CD14-positive monocyte (primary cell): ENCODE measurements at regions not wholly inside any gene's neighbourhood (a gene's known extent, or its start where the extent isn't known, plus 50 kb on each side); places are given as distances from the start of the nearest gene placed in this dataset.
"Not testable (repeated sequence)": the region's sequence is repeated elsewhere in the genome, so short reads cannot be mapped to it uniquely, and the experiment has no call there.

ENCODE experiments used
- DNase-seq, 3 donors: peaks; one replicate each; pipeline ENCODE4 v3.0.0-alpha.2; 2011 to 2022
- H2AFZ ChIP-seq: 2 replicates; pipeline ENCODE4 v1.6.0; 2012; ENCODE audit warnings: mild to moderate bottlenecking, low read depth, low read length, inconsistent platforms; ENCODE audit not compliant: insufficient read depth, poor library complexity, severe bottlenecking
- H3K27ac ChIP-seq, 2 donors: 1 replicate in 1 of 2; 2 replicates in 1 of 2; pipeline ENCODE4 v1.5.1; 2012 to 2013; ENCODE audit warnings: low read length in 2 of 2, control low read depth in 1 of 2, inconsistent platforms in 1 of 2, low read depth in 1 of 2, mild to moderate bottlenecking in 1 of 2
- H3K27me3 ChIP-seq, 2 donors: one replicate each; pipeline versions ENCODE4 v1.6.0 to v1.6.1; 2011 to 2013; ENCODE audit warnings: low read length in 2 of 2; ENCODE audit not compliant: control insufficient read depth in 2 of 2, insufficient read depth in 2 of 2
- H3K36me3 ChIP-seq, 2 donors: replicated peaks in 1 of 2; 1 replicate in 1 of 2; 2 replicates in 1 of 2; pipeline versions ENCODE4 v1.5.1 to v1.6.1; 2012 to 2013; ENCODE audit warnings: low read length in 2 of 2, control low read depth in 1 of 2, inconsistent platforms in 1 of 2, mild to moderate bottlenecking in 1 of 2; ENCODE audit not compliant: insufficient read depth in 2 of 2, control insufficient read depth in 1 of 2
- H3K4me1 ChIP-seq, 2 donors: 1 replicate in 1 of 2; 2 replicates in 1 of 2; pipeline versions ENCODE4 v1.5.1 to v1.6.1; 2012 to 2013; ENCODE audit warnings: low read length in 2 of 2, control low read depth in 1 of 2, inconsistent platforms in 1 of 2, mild to moderate bottlenecking in 1 of 2, moderate library complexity in 1 of 2; ENCODE audit not compliant: insufficient read depth in 2 of 2, control insufficient read depth in 1 of 2
- H3K4me2 ChIP-seq: replicated peaks from 2 replicates; pipeline ENCODE3; 2012; ENCODE audit warnings: low read length, moderate library complexity, mild to moderate bottlenecking; ENCODE audit not compliant: poor library complexity, severe bottlenecking; ENCODE audit errors: extremely low read depth
- H3K4me3 ChIP-seq, 3 experiments: fragments of 200-600 bp in 1 of 3; sonication (generic) in 1 of 3; replicated peaks in 1 of 3; 1 replicate in 2 of 3; 2 replicates in 1 of 3; pipeline ENCODE4 v1.5.1; 2011 to 2013; ENCODE audit warnings: low read length in 3 of 3, mild to moderate bottlenecking in 3 of 3, control low read depth in 2 of 3, low read depth in 2 of 3, inconsistent platforms in 1 of 3, moderate library complexity in 1 of 3
- H3K79me2 ChIP-seq: 2 replicates; pipeline ENCODE4 v1.6.0; 2012; ENCODE audit warnings: mild to moderate bottlenecking, control low read depth, inconsistent platforms, low read length, moderate library complexity; ENCODE audit not compliant: insufficient read depth
- H3K9ac ChIP-seq: 2 replicates; pipeline ENCODE4 v1.6.0; 2017; ENCODE audit warnings: low read length, mild to moderate bottlenecking; ENCODE audit not compliant: insufficient read depth, poor library complexity, severe bottlenecking
- H3K9me3 ChIP-seq, 2 donors: replicated peaks in 1 of 2; 1 replicate in 1 of 2; 2 replicates in 1 of 2; pipeline versions ENCODE4 v1.5.1 to v1.6.1; 2012 to 2013; ENCODE audit warnings: low read length in 2 of 2, control low read depth in 1 of 2; ENCODE audit not compliant: control insufficient read depth in 1 of 2, insufficient read depth in 1 of 2
- H4K20me1 ChIP-seq: 2 replicates; pipeline ENCODE4 v1.6.0; 2012; ENCODE audit warnings: mild to moderate bottlenecking, low read length, control low read depth, moderate library complexity; ENCODE audit not compliant: insufficient read depth
- H3K27ac Mint-ChIP-seq, 7 donors: one replicate each; pipeline ENCODE4 v1.8.0; 2020; ENCODE audit warnings: mild to moderate bottlenecking in 7 of 7, mixed read lengths in 7 of 7, moderate library complexity in 6 of 7, inconsistent platforms in 2 of 7
- H3K27me3 Mint-ChIP-seq, 3 donors: one replicate each; pipeline ENCODE4 v1.8.0; 2021 to 2022; ENCODE audit warnings: low read depth in 3 of 3, mild to moderate bottlenecking in 3 of 3, mixed read lengths in 3 of 3, moderate library complexity in 3 of 3, inconsistent platforms in 1 of 3
- H3K36me3 Mint-ChIP-seq, 2 donors: one replicate each; pipeline ENCODE4 v1.8.0; 2020; ENCODE audit warnings: mixed read lengths in 2 of 2, inconsistent platforms in 1 of 2, mild to moderate bottlenecking in 1 of 2
- H3K4me1 Mint-ChIP-seq: one replicate; pipeline ENCODE4 v1.8.0; 2020; ENCODE audit warnings: mild to moderate bottlenecking, mixed read lengths
- H3K4me3 Mint-ChIP-seq, 2 donors: one replicate each; pipeline ENCODE4 v1.8.0; 2020; ENCODE audit warnings: mild to moderate bottlenecking in 2 of 2, mixed read lengths in 2 of 2, moderate library complexity in 1 of 2
- H3K9me3 Mint-ChIP-seq, 7 donors: one replicate each; pipeline ENCODE4 v1.8.0; 2020 to 2022; ENCODE audit warnings: mixed read lengths in 7 of 7, mild to moderate bottlenecking in 6 of 7, moderate library complexity in 6 of 7, inconsistent platforms in 2 of 7
- CTCF ChIP-seq: fragments of 200-600 bp; IDR thresholded peaks from one replicate; pipeline ENCODE4 v1.8.0; 2022; ENCODE audit warnings: antibody characterized with exemption, mild to moderate bottlenecking
- WGBS: methylation state at CpG from one replicate; pipeline ENCODE4 v1.1.5; 2013; ENCODE audit warnings: missing lambda C conversion rate; ENCODE audit not compliant: insufficient coverage; 5-methylcytosine and 5-hydroxymethylcytosine counted together
- intact Hi-C, 2 donors: fragments of 100-400 bp; cut with micrococcal nuclease; formaldehyde crosslinking; loops; one replicate each; pipeline versions ENCODE4 v1.15.0 to v1.15.1; 2023

- no peaks in the 10 kb centered on the region for H3K36me3 Mint-ChIP-seq
- peaks cover 0 to 1% (median 0%) of the 10 kb centered on the region in 3 donors for H3K27me3 Mint-ChIP-seq
- no peak for DNase-seq
- H3K79me2 ChIP-seq: no peaks in the 10 kb centered on the region
- WGBS: no CpG with 5 or more reads among the region's 1 CpG
- no peak for TF ChIP-seq CTCF
- peaks cover 0 to 9% (median 0%) of the 10 kb centered on the region in 7 donors for H3K9me3 Mint-ChIP-seq
- H3K27ac Mint-ChIP-seq: no peak overlapping the region
- H4K20me1 ChIP-seq: no peaks in the 10 kb centered on the region
- H3K36me3 ChIP-seq: no peaks in the 10 kb centered on the region
- intact Hi-C loops: no loop called here
- H3K27me3 ChIP-seq: no peaks in the 10 kb centered on the region
- no peak overlapping the region for H3K9ac ChIP-seq
- H3K4me3 ChIP-seq: no peak overlapping the region
- no peak overlapping the region for H3K4me2 ChIP-seq
- no peak overlapping the region for H3K4me3 Mint-ChIP-seq
- no peak overlapping the region for H2AFZ ChIP-seq
- no peaks in the 10 kb centered on the region for H3K4me1 Mint-ChIP-seq
- no peaks in the 10 kb centered on the region for H3K9me3 ChIP-seq
- H3K27ac ChIP-seq: no peak overlapping the region
- no peaks in the 10 kb centered on the region for H3K4me1 ChIP-seq
Observed at GRCh38 chr5:90251447-90251846, 158.1 kb downstream of the CETN3 start.

GRCh38 chr5:90248640-90249039, 160.9 kb downstream of the CETN3 start:
- TF ChIP-seq CTCF: no peak
- no peak overlapping the region for H3K4me2 ChIP-seq
- H3K4me3 ChIP-seq: no peak overlapping the region
- H3K79me2 ChIP-seq: no peaks in the 10 kb centered on the region
- intact Hi-C loops: no loop called here
- no peaks in the 10 kb centered on the region for H3K4me1 ChIP-seq
- no peak for DNase-seq
- H3K36me3 ChIP-seq: no peaks in the 10 kb centered on the region
- Mint-ChIP-seq H3K4me1 (no peaks in the 10 kb centered on the region), H3K9me3 (peaks cover 0 to 9% (median 3%) of the 10 kb centered on the region in 7 donors), H3K27ac (no peak overlapping the region), H3K27me3 (peaks cover 0 to 1% (median 0%) of the 10 kb centered on the region in 3 donors), H3K36me3 (no peaks in the 10 kb centered on the region), H3K4me3 (no peak overlapping the region)
- no peaks in the 10 kb centered on the region for H3K9me3 ChIP-seq
- no peak overlapping the region for H3K27ac ChIP-seq
- H2AFZ ChIP-seq: no peak overlapping the region
- H4K20me1 ChIP-seq: no peaks in the 10 kb centered on the region
- H3K27me3 ChIP-seq: no peaks in the 10 kb centered on the region
- H3K9ac ChIP-seq: no peak overlapping the region
- 100% methylated on average over 1 of the region's 1 CpG for WGBS

- H3K9me3 Mint-ChIP-seq, intact Hi-C loops, H3K27me3 Mint-ChIP-seq: not testable (repeated sequence)
Observed at GRCh38 chr5:90243848-90244247, 165.7 kb downstream of the CETN3 start.

More at GRCh38 chr5:90243848-90244247, 165.7 kb downstream of the CETN3 start:
- H3K79me2 ChIP-seq, H3K27ac Mint-ChIP-seq, H3K27ac ChIP-seq, H3K27me3 ChIP-seq, DNase-seq, H3K36me3 ChIP-seq, H3K4me3 ChIP-seq, H3K4me3 Mint-ChIP-seq, H3K4me1 Mint-ChIP-seq, H3K9me3 ChIP-seq, H4K20me1 ChIP-seq, H3K4me2 ChIP-seq, H3K36me3 Mint-ChIP-seq, H3K9ac ChIP-seq, H2AFZ ChIP-seq, H3K4me1 ChIP-seq: not testable (repeated sequence)
- 100% methylated on average over 1 of the region's 3 CpGs for WGBS
